Osteocyte (in vitro differentiated cells): ENCODE measurements at regions not wholly inside any gene's neighbourhood (a gene's known extent, or its start where the extent isn't known, plus 50 kb on each side); places are given as distances from the start of the nearest gene placed in this dataset.

Experiments used
- DNase-seq: peaks from one replicate; pipeline ENCODE4 v3.0.0; 2021; ENCODE audit warnings: mixed read lengths; ENCODE audit not compliant: unreplicated experiment; ENCODE audit errors: extremely low spot score
- H3K27ac Mint-ChIP-seq: one replicate; pipeline ENCODE4 v1.8.0; 2021; ENCODE audit warnings: mild to moderate bottlenecking, mixed read lengths; ENCODE audit not compliant: unreplicated experiment
- H3K27me3 Mint-ChIP-seq: one replicate; pipeline ENCODE4 v1.8.0; 2021; ENCODE audit warnings: mixed read lengths; ENCODE audit not compliant: unreplicated experiment
- H3K36me3 Mint-ChIP-seq: one replicate; pipeline ENCODE4 v1.8.0; 2021; ENCODE audit warnings: mixed read lengths; ENCODE audit not compliant: unreplicated experiment
- H3K4me1 Mint-ChIP-seq: one replicate; pipeline ENCODE4 v1.8.0; 2021; ENCODE audit warnings: mixed read lengths; ENCODE audit not compliant: unreplicated experiment
- H3K4me3 Mint-ChIP-seq: one replicate; pipeline ENCODE4 v1.8.0; 2021; ENCODE audit warnings: mild to moderate bottlenecking, moderate library complexity, mixed read lengths; ENCODE audit not compliant: unreplicated experiment
- H3K9me3 Mint-ChIP-seq: one replicate; pipeline ENCODE4 v1.8.0; 2021; ENCODE audit warnings: mixed read lengths; ENCODE audit not compliant: unreplicated experiment
- CTCF ChIP-seq: fragments of 200-600 bp; sonication (generic); IDR thresholded peaks from 2 replicates; pipeline ENCODE4 v1.5.0; 2021; ENCODE audit warnings: antibody characterized with exemption, mild to moderate bottlenecking, moderate library complexity

GRCh38 chr13:54445865-54446264, 1417.3 kb downstream of the OLFM4 start:
- no peak for TF ChIP-seq CTCF
- Mint-ChIP-seq H3K27ac (no peak overlapping the region), H3K4me1 (no peaks in the 10 kb centered on the region), H3K36me3 (no peaks in the 10 kb centered on the region), H3K9me3 (peaks cover 20% of the 10 kb centered on the region), H3K27me3 (no peaks in the 10 kb centered on the region), H3K4me3 (no peak overlapping the region)
- no peak for DNase-seq

- no peaks in the 10 kb centered on the region for H3K36me3 Mint-ChIP-seq
- DNase-seq = no peak
Observed at GRCh38 chr13:54449922-54450321, 1421.3 kb downstream of the OLFM4 start.

GRCh38 chr13:54484166-54484565, 1455.6 kb downstream of the OLFM4 start:
- no peak for TF ChIP-seq CTCF
- no peaks in the 10 kb centered on the region for H3K4me1 Mint-ChIP-seq
- H3K27me3 Mint-ChIP-seq = no peaks in the 10 kb centered on the region
- no peak overlapping the region for H3K4me3 Mint-ChIP-seq
- H3K36me3 Mint-ChIP-seq = no peaks in the 10 kb centered on the region
- peaks cover 19% of the 10 kb centered on the region for H3K9me3 Mint-ChIP-seq
- no peak overlapping the region for H3K27ac Mint-ChIP-seq
- no peak for DNase-seq

More at GRCh38 chr13:54449922-54450321, 1421.3 kb downstream of the OLFM4 start:
- Mint-ChIP-seq H3K27ac (no peak overlapping the region), H3K4me3 (no peak overlapping the region), H3K9me3 (peaks cover 33% of the 10 kb centered on the region), H3K4me1 (no peaks in the 10 kb centered on the region), H3K27me3 (no peaks in the 10 kb centered on the region)
- TF ChIP-seq CTCF = no peak

- no peak for DNase-seq
- Mint-ChIP-seq H3K9me3 (peaks cover 42% of the 10 kb centered on the region), H3K36me3 (no peaks in the 10 kb centered on the region), H3K27me3 (no peaks in the 10 kb centered on the region), H3K4me1 (no peaks in the 10 kb centered on the region), H3K4me3 (no peak overlapping the region), H3K27ac (no peak overlapping the region)
- no peak for TF ChIP-seq CTCF
Observed at GRCh38 chr13:54486421-54487166, 1458.0 kb downstream of the OLFM4 start.

- TF ChIP-seq CTCF = no peak
- H3K4me3 Mint-ChIP-seq = no peak overlapping the region
- peaks cover 43% of the 10 kb centered on the region for H3K9me3 Mint-ChIP-seq
Observed at GRCh38 chr13:54489359-54489758, 1460.7 kb downstream of the OLFM4 start.

More at GRCh38 chr13:54489359-54489758, 1460.7 kb downstream of the OLFM4 start:
- no peak for DNase-seq
- no peaks in the 10 kb centered on the region for H3K4me1 Mint-ChIP-seq
- no peaks in the 10 kb centered on the region for H3K36me3 Mint-ChIP-seq
- H3K27me3 Mint-ChIP-seq = no peaks in the 10 kb centered on the region
- no peak overlapping the region for H3K27ac Mint-ChIP-seq
